BLaER1 treated with 17β-estradiol and CSF1 and Interleukin-3, amounts not matched to agents 10 nM and 100 nM (cell line): ENCODE measurements at regions not wholly inside any gene's neighbourhood (a gene's known extent, or its start where the extent isn't known, plus 50 kb on each side); places are given as distances from the start of the nearest gene placed in this dataset.

Experiments used
- H3K27ac ChIP-seq, 11 experiments: shearing (Covaris generic); formaldehyde crosslinking; 2 replicates each; pipeline ENCODE4 v1.8.1; 2022
- H3K27me3 ChIP-seq, 11 experiments: shearing (Covaris generic); formaldehyde crosslinking; 2 replicates each; pipeline ENCODE4 v1.8.1; 2022
- H3K36me3 ChIP-seq, 11 experiments: shearing (Covaris generic); formaldehyde crosslinking; 2 replicates each; pipeline ENCODE4 v1.8.1; 2022
- H3K4me1 ChIP-seq, 10 experiments: shearing (Covaris generic); formaldehyde crosslinking; 2 replicates each; pipeline ENCODE4 v1.8.1; 2022
- H3K4me2 ChIP-seq, 11 experiments: shearing (Covaris generic); formaldehyde crosslinking; 2 replicates each; pipeline ENCODE4 v1.8.1; 2022
- H3K4me3 ChIP-seq, 10 experiments: shearing (Covaris generic); formaldehyde crosslinking; 2 replicates each; pipeline ENCODE4 v1.8.1; 2022
- H3K9ac ChIP-seq, 11 experiments: shearing (Covaris generic); formaldehyde crosslinking; 2 replicates each; pipeline ENCODE4 v1.8.1; 2022
- H3K9me3 ChIP-seq, 11 experiments: shearing (Covaris generic); formaldehyde crosslinking; replicated peaks in 1 of 11; 2 replicates each; pipeline ENCODE4 v1.8.1; 2022
- H4K20me1 ChIP-seq, 11 experiments: shearing (Covaris generic); formaldehyde crosslinking; 2 replicates each; pipeline ENCODE4 v1.8.1; 2022
- Cebpa-rat ChIP-seq, 11 experiments: shearing (Covaris generic); IDR thresholded peaks; 2 replicates each; pipeline ENCODE4 v1.8.1; 2022

- Histone ChIP-seq H3K27ac (no peak overlapping the region), H3K4me1 (no peaks in the 10 kb centered on the region), H3K36me3 (no peaks in the 10 kb centered on the region), H3K27me3 (no peaks in the 10 kb centered on the region; a peak in 1 of 22 replicates), H3K4me2 (no peak overlapping the region), H3K9me3 (no peaks in the 10 kb centered on the region; a peak in 1 of 22 replicates), H3K4me3 (no peak overlapping the region), H3K9ac (no peak overlapping the region), H4K20me1 (no peaks in the 10 kb centered on the region)
- no peak for TF ChIP-seq Cebpa-rat (IDR thresholded peaks at IDR 0.05)
Measured at GRCh38 chr18:68542846-68543245, 172.1 kb downstream of the TMX3 start.

GRCh38 chr18:68533641-68534040, 181.3 kb downstream of the TMX3 start:
- TF ChIP-seq Cebpa-rat (IDR thresholded peaks at IDR 0.05), result no peak
- Histone ChIP-seq H3K4me2 (no peak overlapping the region), H3K9ac (no peak overlapping the region), H3K36me3 (no peaks in the 10 kb centered on the region), H3K4me1 (peaks cover 0 to 5% (median 0%) of the 10 kb centered on the region in 10 experiments; a peak in 3 of 20 replicates), H3K27ac (no peak overlapping the region), H3K9me3 (no peaks in the 10 kb centered on the region), H4K20me1 (no peaks in the 10 kb centered on the region), H3K27me3 (no peaks in the 10 kb centered on the region), H3K4me3 (no peak overlapping the region)

GRCh38 chr18:68532328-68532885, 182.5 kb downstream of the TMX3 start:
- H3K4me1 ChIP-seq, result peaks cover 0 to 5% (median 0%) of the 10 kb centered on the region in 10 experiments; a peak in 3 of 20 replicates
- no peaks in the 10 kb centered on the region for H4K20me1 ChIP-seq
- no peak for TF ChIP-seq Cebpa-rat (IDR thresholded peaks at IDR 0.05)
- no peak overlapping the region for H3K4me3 ChIP-seq
- H3K36me3 ChIP-seq, result no peaks in the 10 kb centered on the region
- peak overlapping the region in 1 of 11 experiments; percentile 21; a peak in 1 of 22 replicates for H3K4me2 ChIP-seq
- no peaks in the 10 kb centered on the region for H3K27me3 ChIP-seq
- no peak overlapping the region for H3K9ac ChIP-seq
- no peak overlapping the region for H3K27ac ChIP-seq
- no peaks in the 10 kb centered on the region for H3K9me3 ChIP-seq

- H3K36me3 ChIP-seq, result no peaks in the 10 kb centered on the region
- no peak overlapping the region for H3K27ac ChIP-seq
- H3K27me3 ChIP-seq, result no peaks in the 10 kb centered on the region
- H4K20me1 ChIP-seq, result no peaks in the 10 kb centered on the region
- H3K4me2 ChIP-seq, result no peak overlapping the region
- H3K9ac ChIP-seq, result no peak overlapping the region
- peaks cover 17 to 20% (median 19%) of the 10 kb centered on the region in 10 experiments for H3K4me1 ChIP-seq
- no peak for TF ChIP-seq Cebpa-rat (IDR thresholded peaks at IDR 0.05)
- no peak overlapping the region for H3K4me3 ChIP-seq
- no peaks in the 10 kb centered on the region for H3K9me3 ChIP-seq
Measured at GRCh38 chr18:68525091-68525490, 189.8 kb downstream of the TMX3 start.

- H3K4me2 ChIP-seq, result peak overlapping the region; percentile 20 to 82 (median 50); a peak in 20 of 22 replicates
- no peaks in the 10 kb centered on the region for H4K20me1 ChIP-seq
- H3K4me1 ChIP-seq, result peaks cover 20 to 41% (median 32%) of the 10 kb centered on the region in 10 experiments
- H3K9ac ChIP-seq, result peak overlapping the region in 1 of 11 experiments; percentile 50; a peak in 1 of 22 replicates
- H3K9me3 ChIP-seq, result peaks cover 0 to 8% (median 3%) of the 10 kb centered on the region in 11 experiments; a peak in 6 of 22 replicates
- H3K36me3 ChIP-seq, result no peaks in the 10 kb centered on the region
- peak overlapping the region in 4 of 11 experiments; percentile 4 to 72 (median 20); a peak in 4 of 22 replicates for H3K27ac ChIP-seq
- TF ChIP-seq Cebpa-rat (IDR thresholded peaks at IDR 0.05), result no peak
- H3K27me3 ChIP-seq, result no peaks in the 10 kb centered on the region
- H3K4me3 ChIP-seq, result peak overlapping the region in 1 of 10 experiments; percentile 8; a peak in 1 of 20 replicates
Measured at GRCh38 chr18:68520406-68521075, 194.4 kb downstream of the TMX3 start.

- H3K36me3 ChIP-seq, result no peaks in the 10 kb centered on the region
Measured at GRCh38 chr18:68519336-68519735, 195.6 kb downstream of the TMX3 start.

GRCh38 chr18:68509902-68510301, 205.0 kb downstream of the TMX3 start:
- TF ChIP-seq Cebpa-rat (IDR thresholded peaks at IDR 0.05), result no peak
- Histone ChIP-seq H3K4me2 (no peak overlapping the region), H3K4me3 (no peak overlapping the region), H4K20me1 (no peaks in the 10 kb centered on the region), H3K4me1 (peaks cover 0 to 2% (median 0%) of the 10 kb centered on the region in 10 experiments; a peak in 4 of 20 replicates), H3K27ac (no peak overlapping the region), H3K9me3 (no peaks in the 10 kb centered on the region; a peak in 1 of 22 replicates), H3K9ac (no peak overlapping the region), H3K36me3 (no peaks in the 10 kb centered on the region), H3K27me3 (no peaks in the 10 kb centered on the region)

More at GRCh38 chr18:68519336-68519735, 195.6 kb downstream of the TMX3 start:
- peaks cover 20 to 41% (median 32%) of the 10 kb centered on the region in 10 experiments for H3K4me1 ChIP-seq
- H3K4me3 ChIP-seq, result no peak overlapping the region
- no peaks in the 10 kb centered on the region for H3K27me3 ChIP-seq
- TF ChIP-seq Cebpa-rat (IDR thresholded peaks at IDR 0.05), result no peak
- no peaks in the 10 kb centered on the region for H4K20me1 ChIP-seq
- peak overlapping the region in 9 of 11 experiments; percentile 7 to 82 (median 43); a peak in 15 of 22 replicates for H3K4me2 ChIP-seq
- peaks cover 0 to 8% (median 3%) of the 10 kb centered on the region in 11 experiments; a peak in 6 of 22 replicates for H3K9me3 ChIP-seq
- H3K9ac ChIP-seq, result no peak overlapping the region
- H3K27ac ChIP-seq, result no peak overlapping the region

- no peaks in the 10 kb centered on the region for H3K27me3 ChIP-seq
- H3K27ac ChIP-seq, result no peak overlapping the region
- H3K4me1 ChIP-seq, result peaks cover 0 to 13% (median 10%) of the 10 kb centered on the region in 10 experiments; a peak in 15 of 20 replicates
- H3K9me3 ChIP-seq, result no peaks in the 10 kb centered on the region; a peak in 1 of 22 replicates
- no peak overlapping the region for H3K4me2 ChIP-seq
- no peak overlapping the region for H3K4me3 ChIP-seq
- H3K36me3 ChIP-seq, result no peaks in the 10 kb centered on the region
- no peaks in the 10 kb centered on the region for H4K20me1 ChIP-seq
- TF ChIP-seq Cebpa-rat (IDR thresholded peaks at IDR 0.05), result no peak
- no peak overlapping the region for H3K9ac ChIP-seq
Measured at GRCh38 chr18:68507781-68508180, 207.1 kb downstream of the TMX3 start.

GRCh38 chr18:68505178-68505574, 209.7 kb downstream of the TMX3 start:
- Histone ChIP-seq H4K20me1 (no peaks in the 10 kb centered on the region), H3K36me3 (no peaks in the 10 kb centered on the region), H3K4me3 (no peak overlapping the region), H3K27ac (no peak overlapping the region), H3K27me3 (no peaks in the 10 kb centered on the region), H3K4me1 (peaks cover 0 to 13% (median 10%) of the 10 kb centered on the region in 10 experiments; a peak in 15 of 20 replicates), H3K9ac (no peak overlapping the region), H3K9me3 (no peaks in the 10 kb centered on the region), H3K4me2 (no peak overlapping the region; a peak in 1 of 22 replicates)
- TF ChIP-seq Cebpa-rat (IDR thresholded peaks at IDR 0.05), result no peak
